Endothelial cell (in vitro differentiated cells): ENCODE measurements at regions not wholly inside any gene's neighbourhood (a gene's known extent, or its start where the extent isn't known, plus 50 kb on each side); places are given as distances from the start of the nearest gene placed in this dataset.

Experiments
- DNase-seq: peaks from one replicate; pipeline ENCODE4 v3.0.0; 2021; ENCODE audit warnings: low spot score
- H3K27ac Mint-ChIP-seq: one replicate; pipeline ENCODE4 v1.8.0; 2021; ENCODE audit warnings: mixed read lengths, inconsistent platforms; ENCODE audit not compliant: unreplicated experiment
- H3K27me3 Mint-ChIP-seq: one replicate; pipeline ENCODE4 v1.8.0; 2021; ENCODE audit warnings: mild to moderate bottlenecking, moderate library complexity, mixed read lengths, inconsistent platforms; ENCODE audit not compliant: unreplicated experiment
- H3K36me3 Mint-ChIP-seq: one replicate; pipeline ENCODE4 v1.8.0; 2021; ENCODE audit warnings: mild to moderate bottlenecking, low read depth, mixed read lengths, inconsistent platforms; ENCODE audit not compliant: unreplicated experiment
- H3K4me1 Mint-ChIP-seq: one replicate; pipeline ENCODE4 v1.8.0; 2021; ENCODE audit warnings: mild to moderate bottlenecking, mixed read lengths, inconsistent platforms; ENCODE audit not compliant: unreplicated experiment
- H3K4me3 Mint-ChIP-seq: one replicate; pipeline ENCODE4 v1.8.0; 2021; ENCODE audit warnings: mild to moderate bottlenecking, mixed read lengths, inconsistent platforms; ENCODE audit not compliant: unreplicated experiment
- H3K9me3 Mint-ChIP-seq: one replicate; pipeline ENCODE4 v1.8.0; 2021; ENCODE audit warnings: mixed read lengths, inconsistent platforms; ENCODE audit not compliant: unreplicated experiment
- TF ChIP-seq, protein P1 (sequence below): fragments of 200-600 bp; sonication (generic); IDR thresholded peaks from one replicate; pipeline ENCODE4 v1.5.0; 2021; ENCODE audit warnings: antibody characterized with exemption; ENCODE audit not compliant: unreplicated experiment

DNA sequence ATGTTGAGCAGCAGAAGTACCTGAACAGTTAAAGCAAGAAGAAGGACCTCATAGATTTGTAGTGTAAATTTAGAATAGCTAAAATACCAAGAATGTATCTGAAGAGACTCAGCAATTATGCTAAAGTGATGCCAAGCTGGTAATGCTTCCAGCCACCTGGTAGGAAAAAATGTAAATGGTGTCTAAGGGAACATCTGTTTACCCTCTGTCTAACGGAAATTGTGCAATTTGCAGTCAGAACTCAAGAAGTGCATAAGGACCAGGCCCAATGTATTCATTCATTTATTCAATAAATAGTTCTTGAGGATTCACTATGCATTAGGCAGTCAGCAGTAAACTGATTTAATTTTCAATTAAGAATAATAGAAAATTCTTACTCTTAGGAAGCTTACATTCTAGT, 116.0 kb upstream of the ADGRL4 start:
- DNase-seq, result no peak
- H3K36me3 Mint-ChIP-seq, result no peaks in the 10 kb centered on the region
- no peaks in the 10 kb centered on the region for H3K27me3 Mint-ChIP-seq
- TF ChIP-seq, protein P1, sequence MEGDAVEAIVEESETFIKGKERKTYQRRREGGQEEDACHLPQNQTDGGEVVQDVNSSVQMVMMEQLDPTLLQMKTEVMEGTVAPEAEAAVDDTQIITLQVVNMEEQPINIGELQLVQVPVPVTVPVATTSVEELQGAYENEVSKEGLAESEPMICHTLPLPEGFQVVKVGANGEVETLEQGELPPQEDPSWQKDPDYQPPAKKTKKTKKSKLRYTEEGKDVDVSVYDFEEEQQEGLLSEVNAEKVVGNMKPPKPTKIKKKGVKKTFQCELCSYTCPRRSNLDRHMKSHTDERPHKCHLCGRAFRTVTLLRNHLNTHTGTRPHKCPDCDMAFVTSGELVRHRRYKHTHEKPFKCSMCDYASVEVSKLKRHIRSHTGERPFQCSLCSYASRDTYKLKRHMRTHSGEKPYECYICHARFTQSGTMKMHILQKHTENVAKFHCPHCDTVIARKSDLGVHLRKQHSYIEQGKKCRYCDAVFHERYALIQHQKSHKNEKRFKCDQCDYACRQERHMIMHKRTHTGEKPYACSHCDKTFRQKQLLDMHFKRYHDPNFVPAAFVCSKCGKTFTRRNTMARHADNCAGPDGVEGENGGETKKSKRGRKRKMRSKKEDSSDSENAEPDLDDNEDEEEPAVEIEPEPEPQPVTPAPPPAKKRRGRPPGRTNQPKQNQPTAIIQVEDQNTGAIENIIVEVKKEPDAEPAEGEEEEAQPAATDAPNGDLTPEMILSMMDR, result no peak
- no peak overlapping the region for H3K27ac Mint-ChIP-seq
- H3K9me3 Mint-ChIP-seq, result no peaks in the 10 kb centered on the region
- H3K4me3 Mint-ChIP-seq, result no peak overlapping the region
- no peaks in the 10 kb centered on the region for H3K4me1 Mint-ChIP-seq

DNA sequence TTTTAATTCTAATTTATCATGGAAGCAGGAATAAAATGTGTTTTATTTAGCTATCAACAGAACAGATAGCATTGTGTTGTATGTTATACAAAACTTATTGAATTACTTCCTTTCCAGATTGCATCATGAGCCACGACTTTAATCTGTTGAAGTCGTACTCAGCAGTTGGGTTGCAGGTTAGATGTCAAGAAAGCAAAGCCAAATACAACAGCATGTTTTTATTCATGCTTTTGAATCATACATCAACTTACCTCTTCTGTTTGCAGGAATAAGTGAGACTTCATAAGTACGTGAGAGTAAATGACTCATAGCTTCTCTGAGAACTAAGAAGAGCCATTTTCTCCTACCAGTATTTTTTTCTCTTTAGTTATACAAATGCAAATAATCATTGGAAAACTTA, 110.8 kb upstream of the ADGRL4 start:
- no peak for DNase-seq
- no peaks in the 10 kb centered on the region for H3K4me1 Mint-ChIP-seq
- H3K27ac Mint-ChIP-seq, result no peak overlapping the region
- TF ChIP-seq, protein P1, result no peak
- no peaks in the 10 kb centered on the region for H3K9me3 Mint-ChIP-seq
- no peak overlapping the region for H3K4me3 Mint-ChIP-seq
- H3K36me3 Mint-ChIP-seq, result no peaks in the 10 kb centered on the region
- H3K27me3 Mint-ChIP-seq, result no peaks in the 10 kb centered on the region

DNA sequence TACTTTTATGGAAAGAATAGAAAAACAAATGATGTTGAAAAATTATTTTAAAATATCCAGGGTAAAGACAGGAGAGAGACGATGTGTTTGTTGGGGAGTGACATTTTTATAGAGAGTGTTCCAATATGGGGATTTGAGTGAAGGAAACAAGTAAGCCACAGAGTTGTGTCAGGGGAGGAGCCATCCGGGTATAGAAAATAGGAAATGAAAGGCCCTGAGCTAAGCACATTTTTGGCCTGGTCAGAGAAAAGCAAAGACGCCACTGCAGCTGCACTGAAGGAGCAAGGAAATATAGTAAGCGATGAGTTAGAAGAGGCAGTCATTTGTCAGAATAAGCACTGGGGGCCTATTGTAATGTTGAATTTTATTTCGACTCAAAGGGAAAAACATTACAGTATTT, 107.3 kb upstream of the ADGRL4 start:
- H3K4me3 Mint-ChIP-seq, result no peak overlapping the region
- no peak for DNase-seq
- H3K9me3 Mint-ChIP-seq, result no peaks in the 10 kb centered on the region
- no peaks in the 10 kb centered on the region for H3K27me3 Mint-ChIP-seq
- no peak overlapping the region for H3K27ac Mint-ChIP-seq
- no peaks in the 10 kb centered on the region for H3K36me3 Mint-ChIP-seq
- TF ChIP-seq, protein P1, result no peak
- no peaks in the 10 kb centered on the region for H3K4me1 Mint-ChIP-seq

DNA sequence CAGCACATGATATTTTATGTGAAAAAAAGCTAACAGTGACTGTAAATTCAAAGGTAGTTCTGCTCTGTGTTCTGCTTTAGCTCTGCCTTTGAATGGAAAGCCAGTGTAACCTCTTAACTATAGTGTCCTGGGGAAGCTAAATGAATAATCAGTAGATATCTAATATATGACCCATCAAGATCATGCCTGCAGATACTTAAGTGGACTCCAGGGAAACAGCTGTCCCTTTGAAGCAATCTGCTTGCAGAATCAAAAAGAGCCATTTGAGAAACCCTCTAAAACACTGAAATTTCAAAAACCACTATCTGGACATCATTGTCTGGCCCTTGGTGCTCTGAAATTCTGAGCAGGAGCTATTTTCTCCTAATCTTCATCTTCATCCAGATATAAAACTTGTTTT, 104.2 kb upstream of the ADGRL4 start:
- Mint-ChIP-seq H3K4me3 (no peak overlapping the region), H3K27me3 (no peaks in the 10 kb centered on the region), H3K36me3 (no peaks in the 10 kb centered on the region), H3K9me3 (no peaks in the 10 kb centered on the region), H3K4me1 (no peaks in the 10 kb centered on the region), H3K27ac (no peak overlapping the region)
- TF ChIP-seq, protein P1, result no peak
- DNase-seq, result no peak

DNA sequence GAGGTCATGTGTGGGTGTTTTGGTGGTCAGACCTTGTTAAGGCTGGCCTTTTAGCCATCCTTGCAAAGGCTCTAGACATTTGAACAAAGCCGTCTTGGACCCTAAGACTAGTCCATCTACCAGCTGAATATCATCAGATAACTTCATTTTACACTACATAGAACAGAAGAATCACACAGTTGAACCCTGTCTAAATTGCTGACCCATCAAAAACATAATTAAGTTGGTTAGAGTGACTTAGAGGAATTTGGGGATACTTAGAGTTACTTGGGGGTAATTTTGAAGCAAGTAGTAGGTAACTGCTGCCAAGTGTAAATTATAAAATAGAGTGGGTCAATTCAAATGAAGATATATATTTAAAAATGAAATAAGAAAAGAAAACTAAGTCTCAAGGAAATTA, 102.9 kb upstream of the ADGRL4 start:
- DNase-seq, result no peak
- Mint-ChIP-seq H3K4me1 (no peaks in the 10 kb centered on the region), H3K27ac (no peak overlapping the region), H3K9me3 (no peaks in the 10 kb centered on the region), H3K36me3 (no peaks in the 10 kb centered on the region), H3K27me3 (no peaks in the 10 kb centered on the region), H3K4me3 (no peak overlapping the region)
- TF ChIP-seq, protein P1, result no peak
